ENCODE measurements at regions not wholly inside any gene's neighbourhood (a gene's known extent, or its start where the extent isn't known, plus 50 kb on each side); places are given as distances from the start of the nearest gene placed in this dataset.

DNA sequence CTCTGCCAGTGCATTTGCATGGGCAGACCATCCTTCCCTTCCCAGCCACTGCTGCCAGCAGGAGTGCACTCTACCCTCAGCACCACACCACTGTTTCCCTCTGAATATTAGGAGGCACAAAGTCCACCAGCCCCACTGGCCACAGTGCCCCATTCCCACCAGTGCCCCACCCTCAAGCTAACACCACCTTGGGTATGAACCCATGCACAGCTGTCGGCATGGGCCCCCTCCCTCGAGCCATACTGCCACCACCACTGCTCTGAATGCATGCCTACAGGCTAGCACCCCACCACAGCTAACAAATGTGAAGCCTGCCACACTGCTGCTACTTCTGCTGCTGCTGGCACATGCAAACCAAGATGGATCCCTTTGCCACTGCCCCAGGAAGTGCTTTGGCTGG, 810.4 kb downstream of the TRAM1L1 start:
- TF ChIP-seq POLR2A (IDR thresholded peaks at IDR 0.05; ENCODE audit: low read depth, low read length) (no peak), MXI1 (IDR thresholded peaks at IDR 0.05; ENCODE audit: borderline replicate concordance, low read depth, low read length) (no peak), RFX5 (IDR thresholded peaks at IDR 0.05; ENCODE audit: low read depth, low read length) (no peak), BHLHE40 (IDR thresholded peaks at IDR 0.05; ENCODE audit: low read depth, low read length) (no peak), MAZ (IDR thresholded peaks at IDR 0.05; ENCODE audit: borderline replicate concordance, low read depth, low read length) (no peak)
- TF ChIP-seq, protein P1, sequence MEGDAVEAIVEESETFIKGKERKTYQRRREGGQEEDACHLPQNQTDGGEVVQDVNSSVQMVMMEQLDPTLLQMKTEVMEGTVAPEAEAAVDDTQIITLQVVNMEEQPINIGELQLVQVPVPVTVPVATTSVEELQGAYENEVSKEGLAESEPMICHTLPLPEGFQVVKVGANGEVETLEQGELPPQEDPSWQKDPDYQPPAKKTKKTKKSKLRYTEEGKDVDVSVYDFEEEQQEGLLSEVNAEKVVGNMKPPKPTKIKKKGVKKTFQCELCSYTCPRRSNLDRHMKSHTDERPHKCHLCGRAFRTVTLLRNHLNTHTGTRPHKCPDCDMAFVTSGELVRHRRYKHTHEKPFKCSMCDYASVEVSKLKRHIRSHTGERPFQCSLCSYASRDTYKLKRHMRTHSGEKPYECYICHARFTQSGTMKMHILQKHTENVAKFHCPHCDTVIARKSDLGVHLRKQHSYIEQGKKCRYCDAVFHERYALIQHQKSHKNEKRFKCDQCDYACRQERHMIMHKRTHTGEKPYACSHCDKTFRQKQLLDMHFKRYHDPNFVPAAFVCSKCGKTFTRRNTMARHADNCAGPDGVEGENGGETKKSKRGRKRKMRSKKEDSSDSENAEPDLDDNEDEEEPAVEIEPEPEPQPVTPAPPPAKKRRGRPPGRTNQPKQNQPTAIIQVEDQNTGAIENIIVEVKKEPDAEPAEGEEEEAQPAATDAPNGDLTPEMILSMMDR (conservative IDR thresholded peaks at IDR 0.05; ENCODE audit: low read depth, low read length): no peak

All from IMR-90 (cell line).